Stimulated activated CD4-positive, alpha-beta T cell treated with anti-CD3 and anti-CD28 coated beads, Interleukin-4, amount 100 ng/mL, for 24 hours (primary cell): ENCODE measurements at regions not wholly inside any gene's neighbourhood (a gene's known extent, or its start where the extent isn't known, plus 50 kb on each side); places are given as distances from the start of the nearest gene placed in this dataset.

ENCODE experiments used
- DNase-seq: peaks from one replicate; pipeline ENCODE4 v3.0.0-alpha.2; 2020

- DNase-seq: no peak
Measured at GRCh38 chr2:118557791-118558190, 289.7 kb downstream of the EN1 start.

GRCh38 chr2:118557016-118557415, 290.4 kb downstream of the EN1 start:
- DNase-seq: no peak

GRCh38 chr2:118554616-118555015, 292.8 kb downstream of the EN1 start:
- DNase-seq: no peak

DNA sequence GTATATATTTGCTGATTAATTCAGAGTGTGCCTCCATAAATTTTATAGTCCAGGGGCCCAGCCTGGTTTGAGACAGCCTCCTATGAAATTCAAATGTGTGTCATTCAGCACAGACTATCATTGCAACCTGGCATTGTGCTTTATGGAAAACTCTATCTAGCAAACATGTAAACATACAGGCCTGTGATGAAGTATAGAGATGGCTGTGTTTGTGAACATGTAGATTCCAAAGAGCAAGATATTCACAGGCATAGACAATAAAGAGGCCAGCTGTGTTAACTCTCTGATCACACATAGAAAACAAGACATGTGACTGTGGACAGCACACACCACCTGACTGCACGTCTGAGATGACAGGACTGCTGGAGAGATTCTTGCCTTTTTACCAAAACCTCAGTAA, 297.9 kb downstream of the EN1 start:
- DNase-seq: no peak

- DNase-seq: no peak
Measured at GRCh38 chr2:118548880-118549488, 298.5 kb downstream of the EN1 start.

- DNase-seq: no peak
Measured at GRCh38 chr2:118539290-118539689, 308.2 kb downstream of the EN1 start.

- no peak for DNase-seq
Measured at GRCh38 chr2:118536306-118536705, 311.1 kb downstream of the EN1 start.

DNA sequence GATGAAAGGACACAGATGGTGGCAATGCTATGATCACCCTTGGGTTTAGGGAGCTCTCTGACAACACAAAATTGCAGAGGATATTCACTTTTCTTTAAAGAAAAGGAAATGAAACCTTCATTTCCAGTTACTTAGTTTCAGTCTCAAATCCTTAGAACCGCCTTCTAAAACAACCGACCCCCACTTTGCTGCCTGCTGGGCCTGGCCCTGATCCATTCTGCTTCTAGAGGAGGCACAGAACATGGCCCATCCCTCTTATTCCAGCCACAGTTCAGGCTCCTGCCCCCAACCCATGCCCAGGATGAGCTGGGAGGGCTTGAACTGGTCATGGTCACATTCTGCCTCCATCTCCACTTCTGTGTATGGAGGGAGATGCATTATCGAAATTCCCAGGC, 311.6 kb downstream of the EN1 start:
- DNase-seq: no peak

- no peak for DNase-seq
Measured at GRCh38 chr2:118535171-118535817, 312.2 kb downstream of the EN1 start.

DNA sequence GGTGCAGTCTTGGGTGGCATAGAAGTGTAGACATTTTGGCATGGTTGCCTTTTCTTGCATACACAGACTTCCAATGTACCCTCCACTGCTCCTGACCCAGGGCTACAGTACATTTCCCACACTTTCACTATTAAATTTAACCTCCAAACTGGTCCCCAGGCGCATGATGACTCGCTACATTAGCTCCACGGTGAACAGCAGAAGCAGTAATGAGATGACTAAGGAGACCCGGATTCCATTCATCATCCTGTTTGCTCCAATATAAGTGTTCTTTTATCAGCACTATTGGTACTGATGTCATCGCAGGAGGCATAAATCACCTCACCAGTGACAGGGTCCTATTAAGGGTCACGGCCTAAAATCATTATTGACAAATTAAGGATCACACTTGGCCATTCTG, 316.5 kb downstream of the EN1 start:
- no peak for DNase-seq

- DNase-seq: no peak
Measured at GRCh38 chr2:118529908-118530599, 317.4 kb downstream of the EN1 start.

GRCh38 chr2:118527571-118527970, 319.9 kb downstream of the EN1 start:
- DNase-seq: no peak

- DNase-seq: no peak
Measured at GRCh38 chr2:118525346-118525745, 322.1 kb downstream of the EN1 start.

DNA sequence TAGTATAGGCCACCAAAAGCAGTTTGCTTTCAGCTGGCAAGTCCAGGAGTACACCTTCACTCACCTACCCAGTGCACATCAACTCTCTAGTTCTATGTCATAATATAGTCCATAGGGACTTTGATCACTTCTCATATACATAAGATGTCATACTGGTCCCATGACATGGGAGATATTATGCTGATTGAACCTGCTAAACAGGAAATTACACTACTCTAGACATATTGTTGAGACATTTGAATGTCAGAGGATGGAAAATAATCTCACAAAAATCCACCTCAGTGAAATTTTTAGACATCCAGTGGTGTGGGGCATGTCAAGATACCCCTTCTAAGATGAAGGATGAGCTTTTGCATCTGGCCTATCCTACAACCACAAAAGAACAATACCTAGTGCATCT, 322.5 kb downstream of the EN1 start:
- DNase-seq: no peak

- DNase-seq: no peak
Measured at GRCh38 chr2:118523761-118524160, 323.7 kb downstream of the EN1 start.

DNA sequence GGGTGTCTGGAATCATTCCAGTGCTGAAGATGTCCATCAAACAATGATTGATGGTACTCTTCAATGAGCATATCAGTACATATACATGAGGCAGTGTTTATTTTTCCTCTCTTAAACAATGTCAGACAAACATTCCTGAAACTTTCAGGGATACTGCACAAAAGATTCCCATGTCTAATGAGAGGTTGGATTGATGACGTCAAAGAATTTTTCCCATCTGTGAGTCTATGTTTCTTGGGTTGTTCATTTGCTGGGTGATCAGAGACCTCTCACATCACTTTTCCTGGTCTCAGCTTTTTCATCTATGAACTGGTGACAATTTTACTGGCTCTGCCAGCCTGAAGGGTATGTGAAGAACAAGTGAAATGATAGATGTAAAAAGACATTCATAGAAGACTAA, 325.5 kb downstream of the EN1 start:
- DNase-seq: no peak

DNA sequence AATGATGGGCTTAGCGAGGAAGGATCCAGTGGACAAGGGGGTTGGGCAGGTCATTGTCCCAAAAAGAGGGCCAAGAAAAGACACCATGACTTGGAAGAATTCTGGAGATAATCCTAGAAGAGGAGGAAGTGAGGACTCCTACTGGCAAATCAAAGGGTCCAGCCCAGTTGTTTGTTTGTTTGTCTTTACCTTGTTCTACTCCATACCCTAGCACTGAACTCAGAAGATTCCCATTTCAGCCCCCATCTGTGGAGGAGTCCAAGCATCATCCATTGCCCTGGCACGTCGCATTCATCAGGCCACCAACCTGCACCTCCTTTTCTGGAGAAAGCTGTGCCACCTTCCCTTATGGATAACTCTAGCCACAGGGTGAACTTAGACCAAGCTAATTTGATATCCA, 326.2 kb downstream of the EN1 start:
- DNase-seq: no peak

GRCh38 chr2:118520246-118520645, 327.2 kb downstream of the EN1 start:
- DNase-seq: no peak

GRCh38 chr2:118519511-118519910, 327.9 kb downstream of the EN1 start:
- no peak for DNase-seq

DNA sequence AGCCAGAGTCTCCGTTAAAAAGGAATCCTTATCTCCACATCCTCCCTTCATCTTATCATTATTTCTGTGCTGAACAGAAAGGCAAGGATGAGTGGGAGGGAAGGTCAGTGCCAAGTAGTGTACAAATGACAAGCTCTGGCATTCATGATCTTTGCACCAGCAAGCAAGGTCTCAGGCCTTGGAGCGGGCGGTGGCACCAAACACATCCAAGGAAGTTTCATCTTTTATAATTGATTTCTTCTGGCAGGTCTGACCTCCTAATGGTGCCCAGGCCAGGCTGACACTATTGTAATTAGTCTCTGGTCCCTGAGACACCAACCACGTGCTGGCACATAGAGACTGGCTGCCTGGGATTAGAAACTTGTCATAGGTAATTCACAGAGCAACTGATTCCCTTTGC, 336.6 kb downstream of the EN1 start:
- DNase-seq: no peak

GRCh38 chr2:118509319-118510004, 338.0 kb downstream of the EN1 start:
- no peak for DNase-seq

- DNase-seq: no peak
Measured at GRCh38 chr2:118508282-118508681, 339.2 kb downstream of the EN1 start.

DNA sequence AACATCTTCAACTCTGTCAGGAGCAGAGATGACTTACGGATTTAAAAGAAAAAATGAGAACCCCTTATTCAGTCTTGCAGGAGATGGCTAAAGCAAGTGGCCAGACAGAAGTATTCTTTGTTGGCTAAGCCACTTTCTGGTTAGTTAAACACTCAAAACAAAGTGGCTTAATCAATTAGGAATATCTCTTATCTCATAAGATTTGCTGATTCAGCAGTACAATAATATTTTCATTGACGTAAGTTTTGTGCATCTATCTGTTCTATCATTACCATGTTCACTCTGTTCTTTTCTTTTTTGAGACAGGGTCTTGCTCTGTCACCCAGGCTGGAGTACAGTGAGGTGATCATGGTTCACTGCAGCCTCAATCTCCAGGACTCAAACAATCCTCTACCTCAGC, 342.0 kb downstream of the EN1 start:
- DNase-seq: no peak

DNA sequence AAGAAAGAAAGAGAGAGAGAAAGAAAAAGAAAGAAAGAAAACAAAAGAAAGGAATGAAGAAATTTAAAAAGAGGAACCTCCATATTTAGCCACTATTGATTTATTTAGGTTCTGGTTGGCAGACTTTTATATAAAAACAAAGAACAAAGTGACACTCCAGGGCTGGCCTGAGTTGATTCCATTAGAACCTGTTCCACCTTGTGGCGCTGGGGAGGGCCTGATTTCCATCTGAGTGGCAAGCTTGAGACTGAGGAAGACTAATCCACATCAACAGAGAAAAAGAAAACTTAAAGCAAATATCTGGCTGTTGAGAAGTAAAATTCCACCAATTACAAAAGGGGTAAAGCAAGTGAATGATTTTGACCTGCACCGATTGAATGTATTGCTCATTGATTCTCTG, 345.3 kb downstream of the EN1 start:
- no peak for DNase-seq
